Left ventricle myocardium superior (tissue), 1 donor: ENCODE measurements at regions not wholly inside any gene's neighbourhood (a gene's known extent, or its start where the extent isn't known, plus 50 kb on each side); places are given as distances from the start of the nearest gene placed in this dataset.

Experiments
- ATAC-seq: fragments of 200-7000 bp; cut with Tn5 transposase; one replicate; pipeline ENCODE4 v1.9.1; 2020; ENCODE audit warnings: mild to moderate bottlenecking, moderate library complexity
- DNase-seq: peaks from one replicate; pipeline ENCODE4 v3.0.0-alpha.2; 2020
- intact Hi-C: fragments of 100-400 bp; cut with micrococcal nuclease; formaldehyde crosslinking; loops from one replicate; pipeline ENCODE4 v1.11.0; 2022
- donor health status: DM: no; HTN: yes; CAD: no; lungs with severe emphysema.

GRCh38 chr9:27943501-27943900 lies 370.2 kb upstream of the C9orf72 start:
- intact Hi-C loops = no loop called here
- ATAC-seq (no peak), DNase-seq (no peak)

- intact Hi-C loops = no loop called here
- ATAC-seq (no peak), DNase-seq (no peak)
These were observed 372.1 kb upstream of the C9orf72 start for GRCh38 chr9:27945386-27945785.

- no peak for DNase-seq
- intact Hi-C loops = no loop called here
- no peak for ATAC-seq
These were observed 377.1 kb upstream of the C9orf72 start for GRCh38 chr9:27950382-27950781.

- ATAC-seq (no peak), DNase-seq (no peak)
- intact Hi-C loops = no loop called here
These were observed 381.6 kb upstream of the C9orf72 start for GRCh38 chr9:27954858-27955257.

- intact Hi-C loops = no loop called here
- DNase-seq (no peak), ATAC-seq (no peak)
These were observed 390.6 kb upstream of the C9orf72 start for GRCh38 chr9:27963836-27964235.

- no peak for DNase-seq
- intact Hi-C loops = no loop called here
- no peak for ATAC-seq
These were observed 393.9 kb upstream of the C9orf72 start for GRCh38 chr9:27967210-27967609.

- no peak for ATAC-seq
- intact Hi-C loops = no loop called here
- DNase-seq = no peak
These were observed 404.6 kb upstream of the C9orf72 start for GRCh38 chr9:27977931-27978330.

- intact Hi-C loops = no loop called here
- ATAC-seq = no peak
- no peak for DNase-seq
These were observed 412.4 kb upstream of the C9orf72 start for GRCh38 chr9:27985714-27986113.

- intact Hi-C loops = no loop called here
These were observed 417.2 kb upstream of the C9orf72 start for GRCh38 chr9:27990524-27990923.

GRCh38 chr9:27991221-27991620 lies 417.9 kb upstream of the C9orf72 start:
- intact Hi-C loops = no loop called here
- DNase-seq = no peak
- no peak for ATAC-seq

More at GRCh38 chr9:27990524-27990923, 417.2 kb upstream of the C9orf72 start:
- no peak for ATAC-seq
- DNase-seq = no peak

- intact Hi-C loops = no loop called here
- ATAC-seq (no peak), DNase-seq (no peak)
These were observed 427.8 kb upstream of the C9orf72 start for GRCh38 chr9:28001096-28001495.

GRCh38 chr9:28004900-28005299 lies 431.6 kb upstream of the C9orf72 start:
- DNase-seq = no peak
- intact Hi-C loops = no loop called here
- no peak for ATAC-seq

- intact Hi-C loops = no loop called here
- no peak for ATAC-seq
- no peak for DNase-seq
These were observed 432.5 kb upstream of the C9orf72 start for GRCh38 chr9:28005779-28006178.

GRCh38 chr9:28007097-28007817 lies 434.0 kb upstream of the C9orf72 start:
- ATAC-seq (no peak), DNase-seq (no peak)
- intact Hi-C loops = no loop called here

- ATAC-seq = no peak
- intact Hi-C loops = no loop called here
- DNase-seq = no peak
These were observed 440.9 kb upstream of the C9orf72 start for GRCh38 chr9:28014212-28014611.

- ATAC-seq (no peak), DNase-seq (no peak)
- intact Hi-C loops = no loop called here
These were observed 451.4 kb upstream of the C9orf72 start for GRCh38 chr9:28024676-28025075.

GRCh38 chr9:28025186-28025585 lies 451.9 kb upstream of the C9orf72 start:
- DNase-seq = no peak
- intact Hi-C loops = no loop called here

GRCh38 chr9:28031521-28032267 lies 458.4 kb upstream of the C9orf72 start:
- no peak for ATAC-seq
- intact Hi-C loops = no loop called here
- no peak for DNase-seq

More at GRCh38 chr9:28025186-28025585, 451.9 kb upstream of the C9orf72 start:
- no peak for ATAC-seq

- intact Hi-C loops = no loop called here
- ATAC-seq = no peak
- DNase-seq = no peak
These were observed 458.9 kb upstream of the C9orf72 start for GRCh38 chr9:28032268-28032590.

GRCh38 chr9:28034242-28034641 lies 461.0 kb upstream of the C9orf72 start:
- ATAC-seq = no peak
- intact Hi-C loops = no loop called here
- DNase-seq = no peak

GRCh38 chr9:28037968-28038367 lies 464.7 kb upstream of the C9orf72 start:
- intact Hi-C loops = no loop called here
- no peak for ATAC-seq
- no peak for DNase-seq
